Naive thymus-derived CD8-positive, alpha-beta T cell (primary cell): ENCODE measurements at regions not wholly inside any gene's neighbourhood (a gene's known extent, or its start where the extent isn't known, plus 50 kb on each side); places are given as distances from the start of the nearest gene placed in this dataset.

Experiments
- ATAC-seq, 2 donors: fragments of 150-1000 bp; cut with Tn5 transposase in 1 of 2; sonication (Bioruptor Pico), chemical (Tn5 transposase) in 1 of 2; 1 replicate in 1 of 2; 2 replicates in 1 of 2; pipeline ENCODE4 v1.10.0; 2021; ENCODE audit warnings: mild to moderate bottlenecking in 2 of 2, moderate library complexity in 2 of 2
- POLR2A ChIA-PET: fragments of 350-600 bp; sonication (Branson Sonifier 250); formaldehyde crosslinking; loops from one replicate; lab custom pipeline; 2021; ENCODE audit warnings: antibody characterized with exemption; lab: Charles Lee
- DNase-seq, 10 donors: peaks; one replicate each; pipeline versions ENCODE4 v3.0.0 to v3.0.0-alpha.2; 2020 to 2022
- H3K27ac Mint-ChIP-seq, 10 donors: one replicate each; pipeline ENCODE4 v1.8.0; 2020 to 2022; ENCODE audit warnings: mild to moderate bottlenecking in 10 of 10, mixed read lengths in 10 of 10, moderate library complexity in 4 of 10, inconsistent platforms in 1 of 10
- H3K27me3 Mint-ChIP-seq, 5 donors: one replicate each; pipeline ENCODE4 v1.8.0; 2021 to 2022; ENCODE audit warnings: mixed read lengths in 5 of 5
- H3K36me3 Mint-ChIP-seq, 3 donors: one replicate each; pipeline ENCODE4 v1.8.0; 2020 to 2022; ENCODE audit warnings: mixed read lengths in 3 of 3, mild to moderate bottlenecking in 2 of 3, inconsistent platforms in 1 of 3
- H3K4me1 Mint-ChIP-seq, 4 donors: one replicate each; pipeline ENCODE4 v1.8.0; 2021 to 2022; ENCODE audit warnings: mixed read lengths in 4 of 4
- H3K4me3 Mint-ChIP-seq, 10 donors: one replicate each; pipeline ENCODE4 v1.8.0; 2020 to 2022; ENCODE audit warnings: mild to moderate bottlenecking in 10 of 10, mixed read lengths in 10 of 10, moderate library complexity in 6 of 10, inconsistent platforms in 1 of 10
- H3K9me3 Mint-ChIP-seq, 9 donors: one replicate each; pipeline ENCODE4 v1.8.0; 2020 to 2022; ENCODE audit warnings: mixed read lengths in 9 of 9, mild to moderate bottlenecking in 3 of 9, inconsistent platforms in 1 of 9, moderate library complexity in 1 of 9

- ATAC-seq (no peak), DNase-seq (no peak)
- Mint-ChIP-seq H3K27ac (no peak overlapping the region), H3K4me3 (no peak overlapping the region), H3K9me3 (peaks cover 0 to 13% (median 0%) of the 10 kb centered on the region in 9 donors), H3K4me1 (no peaks in the 10 kb centered on the region), H3K36me3 (no peaks in the 10 kb centered on the region), H3K27me3 (no peaks in the 10 kb centered on the region)
- POLR2A ChIA-PET: no interaction called here
Observed at GRCh38 chr9:22588918-22589317, 142.3 kb downstream of the DMRTA1 start.

- ATAC-seq: no peak
- no peaks in the 10 kb centered on the region for H3K4me1 Mint-ChIP-seq
- no peak for DNase-seq
- no peaks in the 10 kb centered on the region for H3K27me3 Mint-ChIP-seq
- H3K4me3 Mint-ChIP-seq: no peak overlapping the region
- POLR2A ChIA-PET: no interaction called here
- H3K9me3 Mint-ChIP-seq: peaks cover 0 to 13% (median 0%) of the 10 kb centered on the region in 9 donors
- no peaks in the 10 kb centered on the region for H3K36me3 Mint-ChIP-seq
- no peak overlapping the region for H3K27ac Mint-ChIP-seq
Observed at GRCh38 chr9:22590336-22591033, 143.9 kb downstream of the DMRTA1 start.

- ATAC-seq (no peak), DNase-seq (no peak)
- Mint-ChIP-seq H3K4me1 (no peaks in the 10 kb centered on the region), H3K27ac (no peak overlapping the region), H3K9me3 (peaks cover 0 to 11% (median 0%) of the 10 kb centered on the region in 9 donors), H3K36me3 (no peaks in the 10 kb centered on the region), H3K4me3 (no peak overlapping the region), H3K27me3 (no peaks in the 10 kb centered on the region)
- POLR2A ChIA-PET: no interaction called here
Observed at GRCh38 chr9:22595805-22596204, 149.2 kb downstream of the DMRTA1 start.

GRCh38 chr9:22617156-22617555 is 170.5 kb downstream of the DMRTA1 start:
- ATAC-seq (no peak), DNase-seq (no peak)
- H3K27ac Mint-ChIP-seq: no peak overlapping the region
- peaks cover 0 to 2% (median 0%) of the 10 kb centered on the region in 5 donors for H3K27me3 Mint-ChIP-seq
- POLR2A ChIA-PET: no interaction called here
- H3K36me3 Mint-ChIP-seq: no peaks in the 10 kb centered on the region
- no peak overlapping the region for H3K4me3 Mint-ChIP-seq
- H3K9me3 Mint-ChIP-seq: peaks cover 2 to 21% (median 4%) of the 10 kb centered on the region in 9 donors
- H3K4me1 Mint-ChIP-seq: no peaks in the 10 kb centered on the region

GRCh38 chr9:22622815-22623214 is 176.2 kb downstream of the DMRTA1 start:
- POLR2A ChIA-PET: no interaction called here
- Mint-ChIP-seq H3K27ac (no peak overlapping the region), H3K9me3 (peaks cover 0 to 15% (median 8%) of the 10 kb centered on the region in 9 donors), H3K4me1 (no peaks in the 10 kb centered on the region), H3K27me3 (peaks cover 0 to 2% (median 0%) of the 10 kb centered on the region in 5 donors), H3K4me3 (no peak overlapping the region), H3K36me3 (peaks cover 0 to 5% (median 0%) of the 10 kb centered on the region in 3 donors)
- DNase-seq (no peak), ATAC-seq (no peak)

- H3K36me3 Mint-ChIP-seq: peaks cover 0 to 5% (median 0%) of the 10 kb centered on the region in 3 donors
- H3K4me1 Mint-ChIP-seq: no peaks in the 10 kb centered on the region
- H3K27me3 Mint-ChIP-seq: peaks cover 0 to 2% (median 0%) of the 10 kb centered on the region in 5 donors
- DNase-seq: no peak
- ATAC-seq: no peak
- POLR2A ChIA-PET: no interaction called here
- H3K9me3 Mint-ChIP-seq: peaks cover 2 to 15% (median 8%) of the 10 kb centered on the region in 9 donors
- H3K4me3 Mint-ChIP-seq: no peak overlapping the region
- no peak overlapping the region for H3K27ac Mint-ChIP-seq
Observed at GRCh38 chr9:22623236-22623635, 176.6 kb downstream of the DMRTA1 start.

- DNase-seq: no peak
- ATAC-seq: no peak
- no peak overlapping the region for H3K27ac Mint-ChIP-seq
- H3K4me1 Mint-ChIP-seq: no peaks in the 10 kb centered on the region
- peaks cover 4 to 25% (median 12%) of the 10 kb centered on the region in 9 donors for H3K9me3 Mint-ChIP-seq
- no peak overlapping the region for H3K4me3 Mint-ChIP-seq
- POLR2A ChIA-PET: no interaction called here
- H3K27me3 Mint-ChIP-seq: no peaks in the 10 kb centered on the region
- H3K36me3 Mint-ChIP-seq: peaks cover 0 to 5% (median 0%) of the 10 kb centered on the region in 3 donors
Observed at GRCh38 chr9:22625540-22625939, 178.9 kb downstream of the DMRTA1 start.

GRCh38 chr9:22643541-22643940 is 196.9 kb downstream of the DMRTA1 start:
- no peak overlapping the region for H3K4me3 Mint-ChIP-seq
- no peaks in the 10 kb centered on the region for H3K36me3 Mint-ChIP-seq
- no peak for DNase-seq
- H3K4me1 Mint-ChIP-seq: no peaks in the 10 kb centered on the region
- H3K27me3 Mint-ChIP-seq: no peaks in the 10 kb centered on the region
- peaks cover 0 to 6% (median 0%) of the 10 kb centered on the region in 9 donors for H3K9me3 Mint-ChIP-seq
- H3K27ac Mint-ChIP-seq: no peak overlapping the region
- ATAC-seq: no peak
- POLR2A ChIA-PET: no interaction called here

- DNase-seq: no peak
- H3K4me1 Mint-ChIP-seq: no peaks in the 10 kb centered on the region
- ATAC-seq: no peak
- H3K9me3 Mint-ChIP-seq: peaks cover 0 to 6% (median 0%) of the 10 kb centered on the region in 9 donors
- H3K36me3 Mint-ChIP-seq: no peaks in the 10 kb centered on the region
- H3K27me3 Mint-ChIP-seq: no peaks in the 10 kb centered on the region
- no peak overlapping the region for H3K4me3 Mint-ChIP-seq
- POLR2A ChIA-PET: no interaction called here
- H3K27ac Mint-ChIP-seq: no peak overlapping the region
Observed at GRCh38 chr9:22645893-22646292, 199.3 kb downstream of the DMRTA1 start.

GRCh38 chr9:22649384-22649783 is 202.8 kb downstream of the DMRTA1 start:
- H3K4me1 Mint-ChIP-seq: no peaks in the 10 kb centered on the region
- ATAC-seq (no peak), DNase-seq (no peak)
- no peaks in the 10 kb centered on the region for H3K27me3 Mint-ChIP-seq
- H3K9me3 Mint-ChIP-seq: peaks cover 0 to 10% (median 2%) of the 10 kb centered on the region in 9 donors
- no peak overlapping the region for H3K27ac Mint-ChIP-seq
- POLR2A ChIA-PET: no interaction called here
- no peak overlapping the region for H3K4me3 Mint-ChIP-seq
- no peaks in the 10 kb centered on the region for H3K36me3 Mint-ChIP-seq

- H3K4me1 Mint-ChIP-seq: no peaks in the 10 kb centered on the region
- POLR2A ChIA-PET: no interaction called here
- ATAC-seq (no peak), DNase-seq (no peak)
- peaks cover 0 to 10% (median 2%) of the 10 kb centered on the region in 9 donors for H3K9me3 Mint-ChIP-seq
- H3K4me3 Mint-ChIP-seq: no peak overlapping the region
- H3K27ac Mint-ChIP-seq: no peak overlapping the region
- H3K27me3 Mint-ChIP-seq: no peaks in the 10 kb centered on the region
- H3K36me3 Mint-ChIP-seq: no peaks in the 10 kb centered on the region
Observed at GRCh38 chr9:22650145-22650544, 203.5 kb downstream of the DMRTA1 start.

- POLR2A ChIA-PET: no interaction called here
- Mint-ChIP-seq H3K36me3 (no peaks in the 10 kb centered on the region), H3K4me1 (no peaks in the 10 kb centered on the region), H3K9me3 (peaks cover 0 to 10% (median 2%) of the 10 kb centered on the region in 9 donors), H3K27me3 (no peaks in the 10 kb centered on the region), H3K4me3 (no peak overlapping the region), H3K27ac (no peak overlapping the region)
- DNase-seq (no peak), ATAC-seq (no peak)
Observed at GRCh38 chr9:22650946-22651345, 204.3 kb downstream of the DMRTA1 start.

- POLR2A ChIA-PET: no interaction called here
- DNase-seq: no peak
- no peaks in the 10 kb centered on the region for H3K36me3 Mint-ChIP-seq
- no peaks in the 10 kb centered on the region for H3K27me3 Mint-ChIP-seq
- no peak overlapping the region for H3K27ac Mint-ChIP-seq
- no peaks in the 10 kb centered on the region for H3K4me1 Mint-ChIP-seq
- no peak overlapping the region for H3K4me3 Mint-ChIP-seq
- ATAC-seq: no peak
- peaks cover 0 to 10% (median 2%) of the 10 kb centered on the region in 9 donors for H3K9me3 Mint-ChIP-seq
Observed at GRCh38 chr9:22654833-22655232, 208.2 kb downstream of the DMRTA1 start.

- DNase-seq (no peak), ATAC-seq (no peak)
- Mint-ChIP-seq H3K9me3 (peaks cover 0 to 14% (median 0%) of the 10 kb centered on the region in 9 donors), H3K4me1 (no peaks in the 10 kb centered on the region), H3K36me3 (no peaks in the 10 kb centered on the region), H3K27ac (no peak overlapping the region), H3K4me3 (no peak overlapping the region), H3K27me3 (no peaks in the 10 kb centered on the region)
- POLR2A ChIA-PET: no interaction called here
Observed at GRCh38 chr9:22657713-22658112, 211.1 kb downstream of the DMRTA1 start.
